Upper lobe of left lung (tissue), 4 donors: ENCODE measurements at regions not wholly inside any gene's neighbourhood (a gene's known extent, or its start where the extent isn't known, plus 50 kb on each side); places are given as distances from the start of the nearest gene placed in this dataset.

Source experiments
- CTCF ChIP-seq, 6 experiments: fragments of 450-650 bp in 4 of 6; fragments of 200-600 bp in 2 of 6; sonication (generic) in 2 of 6; IDR thresholded peaks; one replicate each; pipeline ENCODE4 v1.5.1; 2016 to 2019; ENCODE audit warnings: antibody characterized with exemption in 6 of 6
- EP300 ChIP-seq, 4 donors: sonication (generic); formaldehyde crosslinking; IDR thresholded peaks; one replicate each; pipeline ENCODE4 v1.5.1; 2017; ENCODE audit warnings: antibody characterized with exemption in 4 of 4, control low read depth in 2 of 4
- POLR2A ChIP-seq, 4 donors: fragments of 450-650 bp; IDR thresholded peaks; one replicate each; pipeline ENCODE4 v1.5.1; 2016 to 2017; ENCODE audit warnings: antibody characterized with exemption in 4 of 4, mild to moderate bottlenecking in 2 of 4
- POLR2AphosphoS5 ChIP-seq, 2 donors: sonication (generic); formaldehyde crosslinking; IDR thresholded peaks; one replicate each; pipeline ENCODE4 v1.5.1; 2017; ENCODE audit warnings: antibody characterized with exemption in 2 of 2

- no peak for TF ChIP-seq POLR2AphosphoS5 (IDR thresholded peaks at IDR 0.05)
- no peak for TF ChIP-seq EP300 (IDR thresholded peaks at IDR 0.05)
- no peak for TF ChIP-seq CTCF (IDR thresholded peaks at IDR 0.05)
- TF ChIP-seq POLR2A (IDR thresholded peaks at IDR 0.05): no peak
Measured at GRCh38 chr2:14563324-14563723, 69.2 kb upstream of the LRATD1 start.
